ENCODE measurements at regions not wholly inside any gene's neighbourhood (a gene's known extent, or its start where the extent isn't known, plus 50 kb on each side); places are given as distances from the start of the nearest gene placed in this dataset.

DNA sequence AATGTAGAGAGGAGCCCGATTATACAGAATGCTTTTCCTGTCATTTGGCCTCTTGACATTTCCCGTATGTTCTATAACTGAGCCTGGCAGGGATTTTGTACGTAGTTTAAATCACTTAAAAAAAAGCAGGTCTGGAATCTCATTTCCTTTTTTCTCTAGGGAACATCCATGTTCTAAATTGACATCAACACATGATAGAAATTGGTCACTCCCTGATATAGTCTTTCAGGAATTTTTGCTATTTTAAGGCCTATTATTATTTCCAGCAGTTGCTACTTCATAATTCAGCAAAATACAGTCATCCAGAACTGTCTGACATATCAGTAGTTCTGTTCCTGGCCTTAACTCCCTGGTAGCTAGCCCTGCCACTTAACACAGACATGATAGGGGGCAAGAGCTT lies 565.7 kb upstream of the ZEB2 start:
- Histone ChIP-seq H3K9me2 (ENCODE audit: insufficient read depth) (no peaks in the 10 kb centered on the region), H3K9me3 (ENCODE audit: control insufficient read depth in 1 of 2, insufficient read depth in 1 of 2, low read depth in 1 of 2, low read length in 2 of 2) (no peaks in the 10 kb centered on the region), H3K9ac (ENCODE audit: low read length) (no peak overlapping the region), H4K20me1 (ENCODE audit: insufficient read depth) (no peaks in the 10 kb centered on the region), H3K27me3 (ENCODE audit: insufficient read depth, low read length) (no peaks in the 10 kb centered on the region), H3K4me3 (replicated peaks in 1 of 2; ENCODE audit: low read depth in 1 of 2, low read length in 2 of 2) (no peak overlapping the region), H3K4me1 (ENCODE audit: control insufficient read depth in 1 of 2, insufficient read depth in 2 of 2, low read length in 2 of 2) (no peaks in the 10 kb centered on the region), H3K4me2 (ENCODE audit: low read length) (no peak overlapping the region), H3K27ac (ENCODE audit: low read depth, low read length) (no peak overlapping the region), H2AFZ (ENCODE audit: low read depth, low read length, poor library complexity, severe bottlenecking) (no peak overlapping the region), H3K36me3 (ENCODE audit: control insufficient read depth in 1 of 2, insufficient read depth in 2 of 2, low read length in 2 of 2) (no peaks in the 10 kb centered on the region), H3K79me2 (ENCODE audit: insufficient read depth, low read length) (no peaks in the 10 kb centered on the region)
- ATAC-seq (no peak), DNase-seq (ENCODE audit: low read depth, low spot score) (no peak)
- no TSS peak for BruUV-seq (replicated peaks)
- intact Hi-C loops (cut with micrococcal nuclease), result no loop called here
- ChIA-PET RAD21 (ENCODE audit: low non-redundant PET in 1 of 2, low total read pairs in 2 of 2, uncharacterized antibody in 2 of 2, unreplicated experiment in 2 of 2) (no interaction called here), POLR2A (no interaction called here), CTCF (no interaction called here)
- TF ChIP-seq SP1 (IDR thresholded peaks at IDR 0.05; ENCODE audit: low read depth), result no peak
- no peak for TF ChIP-seq RAD21 (IDR thresholded peaks at IDR 0.05; ENCODE audit: low read depth)
- TF ChIP-seq POLR2AphosphoS5 (IDR thresholded peaks at IDR 0.05; ENCODE audit: low read depth, low read length), result no peak
- no peak for TF ChIP-seq EZH2phosphoT487 (IDR thresholded peaks at IDR 0.05; ENCODE audit: borderline replicate concordance)

DNA sequence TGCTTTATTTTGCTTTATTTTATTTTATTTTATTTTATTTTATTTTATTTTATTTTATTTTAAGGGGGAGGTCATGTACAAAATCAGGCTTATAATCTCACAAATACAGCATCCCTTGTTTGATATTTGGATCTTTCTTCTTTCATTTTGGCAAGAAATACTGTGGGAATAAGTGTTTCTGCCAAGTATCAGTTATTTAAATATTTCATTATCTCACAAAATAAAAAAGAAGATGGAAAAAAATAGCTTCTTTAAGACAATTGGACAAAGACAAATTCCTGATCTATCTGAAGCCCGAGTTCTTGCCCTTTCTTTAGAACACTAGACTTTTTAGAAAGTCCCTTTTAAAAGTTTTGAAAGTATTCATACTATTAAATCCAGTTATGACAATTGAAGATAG lies 560.5 kb upstream of the ZEB2 start:
- DNase-seq (ENCODE audit: low read depth, low spot score) (no peak), ATAC-seq (no peak)
- ChIA-PET POLR2A (no interaction called here), CTCF (no interaction called here), RAD21 (ENCODE audit: low non-redundant PET in 1 of 2, low total read pairs in 2 of 2, uncharacterized antibody in 2 of 2, unreplicated experiment in 2 of 2) (no interaction called here)
- BruUV-seq (replicated peaks), result no TSS peak
- H3K27me3 ChIP-seq (ENCODE audit: insufficient read depth, low read length), result no peaks in the 10 kb centered on the region
- H4K20me1 ChIP-seq (ENCODE audit: insufficient read depth), result no peaks in the 10 kb centered on the region
- intact Hi-C loops (cut with micrococcal nuclease), result no loop called here
- no peak overlapping the region for H3K9ac ChIP-seq (ENCODE audit: low read length)
- H3K4me3 ChIP-seq (replicated peaks in 1 of 2; ENCODE audit: low read depth in 1 of 2, low read length in 2 of 2), result no peak overlapping the region
- H2AFZ ChIP-seq (ENCODE audit: low read depth, low read length, poor library complexity, severe bottlenecking), result no peak overlapping the region
- no peak overlapping the region for H3K4me2 ChIP-seq (ENCODE audit: low read length)
- TF ChIP-seq, protein P1, sequence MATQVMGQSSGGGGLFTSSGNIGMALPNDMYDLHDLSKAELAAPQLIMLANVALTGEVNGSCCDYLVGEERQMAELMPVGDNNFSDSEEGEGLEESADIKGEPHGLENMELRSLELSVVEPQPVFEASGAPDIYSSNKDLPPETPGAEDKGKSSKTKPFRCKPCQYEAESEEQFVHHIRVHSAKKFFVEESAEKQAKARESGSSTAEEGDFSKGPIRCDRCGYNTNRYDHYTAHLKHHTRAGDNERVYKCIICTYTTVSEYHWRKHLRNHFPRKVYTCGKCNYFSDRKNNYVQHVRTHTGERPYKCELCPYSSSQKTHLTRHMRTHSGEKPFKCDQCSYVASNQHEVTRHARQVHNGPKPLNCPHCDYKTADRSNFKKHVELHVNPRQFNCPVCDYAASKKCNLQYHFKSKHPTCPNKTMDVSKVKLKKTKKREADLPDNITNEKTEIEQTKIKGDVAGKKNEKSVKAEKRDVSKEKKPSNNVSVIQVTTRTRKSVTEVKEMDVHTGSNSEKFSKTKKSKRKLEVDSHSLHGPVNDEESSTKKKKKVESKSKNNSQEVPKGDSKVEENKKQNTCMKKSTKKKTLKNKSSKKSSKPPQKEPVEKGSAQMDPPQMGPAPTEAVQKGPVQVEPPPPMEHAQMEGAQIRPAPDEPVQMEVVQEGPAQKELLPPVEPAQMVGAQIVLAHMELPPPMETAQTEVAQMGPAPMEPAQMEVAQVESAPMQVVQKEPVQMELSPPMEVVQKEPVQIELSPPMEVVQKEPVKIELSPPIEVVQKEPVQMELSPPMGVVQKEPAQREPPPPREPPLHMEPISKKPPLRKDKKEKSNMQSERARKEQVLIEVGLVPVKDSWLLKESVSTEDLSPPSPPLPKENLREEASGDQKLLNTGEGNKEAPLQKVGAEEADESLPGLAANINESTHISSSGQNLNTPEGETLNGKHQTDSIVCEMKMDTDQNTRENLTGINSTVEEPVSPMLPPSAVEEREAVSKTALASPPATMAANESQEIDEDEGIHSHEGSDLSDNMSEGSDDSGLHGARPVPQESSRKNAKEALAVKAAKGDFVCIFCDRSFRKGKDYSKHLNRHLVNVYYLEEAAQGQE (IDR thresholded peaks at IDR 0.05; ENCODE audit: low read depth), result no peak
- TF ChIP-seq, protein P2, sequence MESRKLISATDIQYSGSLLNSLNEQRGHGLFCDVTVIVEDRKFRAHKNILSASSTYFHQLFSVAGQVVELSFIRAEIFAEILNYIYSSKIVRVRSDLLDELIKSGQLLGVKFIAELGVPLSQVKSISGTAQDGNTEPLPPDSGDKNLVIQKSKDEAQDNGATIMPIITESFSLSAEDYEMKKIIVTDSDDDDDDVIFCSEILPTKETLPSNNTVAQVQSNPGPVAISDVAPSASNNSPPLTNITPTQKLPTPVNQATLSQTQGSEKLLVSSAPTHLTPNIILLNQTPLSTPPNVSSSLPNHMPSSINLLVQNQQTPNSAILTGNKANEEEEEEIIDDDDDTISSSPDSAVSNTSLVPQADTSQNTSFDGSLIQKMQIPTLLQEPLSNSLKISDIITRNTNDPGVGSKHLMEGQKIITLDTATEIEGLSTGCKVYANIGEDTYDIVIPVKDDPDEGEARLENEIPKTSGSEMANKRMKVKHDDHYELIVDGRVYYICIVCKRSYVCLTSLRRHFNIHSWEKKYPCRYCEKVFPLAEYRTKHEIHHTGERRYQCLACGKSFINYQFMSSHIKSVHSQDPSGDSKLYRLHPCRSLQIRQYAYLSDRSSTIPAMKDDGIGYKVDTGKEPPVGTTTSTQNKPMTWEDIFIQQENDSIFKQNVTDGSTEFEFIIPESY (IDR thresholded peaks at IDR 0.05; ENCODE audit: extremely low read depth, insufficient replicate concordance, low read length), result no peak
- TF ChIP-seq SIN3A (IDR thresholded peaks at IDR 0.05; ENCODE audit: low read depth) (no peak), JUND (IDR thresholded peaks at IDR 0.05) (no peak), ZFX (IDR thresholded peaks at IDR 0.05) (no peak), RAD21 (IDR thresholded peaks at IDR 0.05; ENCODE audit: low read depth) (no peak), SRF (IDR thresholded peaks at IDR 0.05; ENCODE audit: low read depth) (no peak), CBX3 (IDR thresholded peaks at IDR 0.05; ENCODE audit: low read depth) (no peak)
- TF ChIP-seq, protein P3, sequence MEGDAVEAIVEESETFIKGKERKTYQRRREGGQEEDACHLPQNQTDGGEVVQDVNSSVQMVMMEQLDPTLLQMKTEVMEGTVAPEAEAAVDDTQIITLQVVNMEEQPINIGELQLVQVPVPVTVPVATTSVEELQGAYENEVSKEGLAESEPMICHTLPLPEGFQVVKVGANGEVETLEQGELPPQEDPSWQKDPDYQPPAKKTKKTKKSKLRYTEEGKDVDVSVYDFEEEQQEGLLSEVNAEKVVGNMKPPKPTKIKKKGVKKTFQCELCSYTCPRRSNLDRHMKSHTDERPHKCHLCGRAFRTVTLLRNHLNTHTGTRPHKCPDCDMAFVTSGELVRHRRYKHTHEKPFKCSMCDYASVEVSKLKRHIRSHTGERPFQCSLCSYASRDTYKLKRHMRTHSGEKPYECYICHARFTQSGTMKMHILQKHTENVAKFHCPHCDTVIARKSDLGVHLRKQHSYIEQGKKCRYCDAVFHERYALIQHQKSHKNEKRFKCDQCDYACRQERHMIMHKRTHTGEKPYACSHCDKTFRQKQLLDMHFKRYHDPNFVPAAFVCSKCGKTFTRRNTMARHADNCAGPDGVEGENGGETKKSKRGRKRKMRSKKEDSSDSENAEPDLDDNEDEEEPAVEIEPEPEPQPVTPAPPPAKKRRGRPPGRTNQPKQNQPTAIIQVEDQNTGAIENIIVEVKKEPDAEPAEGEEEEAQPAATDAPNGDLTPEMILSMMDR (IDR thresholded peaks at IDR 0.05 in 2 of 3, conservative IDR thresholded peaks at IDR 0.05 in 1 of 3; ENCODE audit: borderline replicate concordance in 1 of 3, insufficient read depth in 1 of 3, low read depth in 2 of 3, low read length in 2 of 3), result no peak
- TF ChIP-seq, protein P4, sequence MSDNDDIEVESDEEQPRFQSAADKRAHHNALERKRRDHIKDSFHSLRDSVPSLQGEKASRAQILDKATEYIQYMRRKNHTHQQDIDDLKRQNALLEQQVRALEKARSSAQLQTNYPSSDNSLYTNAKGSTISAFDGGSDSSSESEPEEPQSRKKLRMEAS (IDR thresholded peaks at IDR 0.05), result no peak
- no peaks in the 10 kb centered on the region for H3K9me2 ChIP-seq (ENCODE audit: insufficient read depth)
- H3K36me3 ChIP-seq (ENCODE audit: control insufficient read depth in 1 of 2, insufficient read depth in 2 of 2, low read length in 2 of 2), result no peaks in the 10 kb centered on the region
- no peaks in the 10 kb centered on the region for H3K9me3 ChIP-seq (ENCODE audit: control insufficient read depth in 1 of 2, insufficient read depth in 1 of 2, low read depth in 1 of 2, low read length in 2 of 2)
- H3K27ac ChIP-seq (ENCODE audit: low read depth, low read length), result no peak overlapping the region
- H3K4me1 ChIP-seq (ENCODE audit: control insufficient read depth in 1 of 2, insufficient read depth in 2 of 2, low read length in 2 of 2), result no peaks in the 10 kb centered on the region
- H3K79me2 ChIP-seq (ENCODE audit: insufficient read depth, low read length), result no peaks in the 10 kb centered on the region
